ENCODE measurements at regions not wholly inside any gene's neighbourhood (a gene's known extent, or its start where the extent isn't known, plus 50 kb on each side); places are given as distances from the start of the nearest gene placed in this dataset.

GRCh38 chr15:69737916-69738315, 285.3 kb downstream of the RPLP1 start:
- DNase-seq (ENCODE audit: low spot score) = no peak

- no peak for DNase-seq (ENCODE audit: low spot score)
Observed at GRCh38 chr15:69740684-69741083, 288.1 kb downstream of the RPLP1 start.

GRCh38 chr15:69742361-69742760, 289.7 kb downstream of the RPLP1 start:
- no peak for DNase-seq (ENCODE audit: low spot score)

GRCh38 chr15:69743091-69743490, 290.5 kb downstream of the RPLP1 start:
- no peak for DNase-seq (ENCODE audit: low spot score)

DNA sequence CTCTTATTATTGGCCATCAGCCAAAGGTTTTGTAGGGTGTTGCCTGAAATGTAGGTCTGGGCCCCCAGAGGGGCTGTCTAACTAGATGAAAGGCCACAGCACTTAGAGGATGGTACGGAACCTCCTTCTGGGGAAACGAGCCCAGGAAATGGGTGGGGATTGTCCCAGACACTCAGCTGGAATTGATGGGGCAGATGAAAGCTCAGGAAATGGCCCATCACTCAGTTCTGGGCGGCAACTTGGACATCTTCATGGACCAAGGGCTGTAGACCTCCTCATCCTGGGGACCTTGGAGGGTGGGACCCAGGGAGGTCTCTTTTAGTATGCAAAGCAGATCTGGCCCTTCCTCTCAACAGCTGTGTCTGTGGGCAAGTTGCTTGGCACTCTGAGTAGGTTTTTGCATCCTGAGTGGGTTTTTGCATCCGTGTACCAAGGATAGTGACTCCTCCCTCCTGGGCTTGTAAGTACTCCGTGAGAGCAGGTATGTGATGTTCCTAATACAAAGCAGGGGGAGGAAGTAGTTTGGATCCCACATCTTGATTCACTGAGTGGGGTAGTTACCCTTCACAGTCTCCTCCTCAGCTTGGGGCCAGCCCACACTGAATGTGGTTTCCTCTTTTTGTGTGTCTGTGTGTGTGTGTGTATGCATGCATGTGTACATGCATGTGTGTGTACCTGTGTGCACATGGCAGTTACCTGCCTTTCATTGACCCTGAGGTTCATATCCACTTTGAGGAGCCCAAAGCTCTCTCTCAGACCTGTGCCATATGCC, 292.0 kb downstream of the RPLP1 start:
- DNase-seq (ENCODE audit: low spot score) = no peak

- no peak for DNase-seq (ENCODE audit: low spot score)
Observed at GRCh38 chr15:69747193-69747592, 294.6 kb downstream of the RPLP1 start.

GRCh38 chr15:69748131-69748530, 295.5 kb downstream of the RPLP1 start:
- no peak for DNase-seq (ENCODE audit: low spot score)

- DNase-seq (ENCODE audit: low spot score) = no peak
Observed at GRCh38 chr15:69748576-69749185, 296.1 kb downstream of the RPLP1 start.

DNA sequence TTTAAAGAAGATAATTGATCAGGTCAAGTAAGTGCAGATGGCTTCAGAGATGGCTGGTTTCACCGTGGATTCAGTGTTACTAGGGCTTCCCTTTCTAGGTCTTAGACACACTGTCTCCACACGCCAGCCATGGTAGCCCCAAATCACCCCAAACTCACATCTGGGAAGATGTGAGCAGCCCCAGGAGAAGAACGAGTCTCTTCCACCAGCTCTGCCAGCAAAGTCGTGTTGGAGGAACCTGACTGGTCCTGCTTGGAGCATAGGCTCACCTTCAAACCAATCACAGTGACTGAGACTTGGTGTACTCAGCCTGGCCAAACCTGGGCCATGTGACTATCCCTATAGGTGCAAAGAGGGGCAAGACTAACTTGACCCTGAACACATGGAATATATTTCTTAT, 296.7 kb downstream of the RPLP1 start:
- no peak for DNase-seq (ENCODE audit: low spot score)

DNA sequence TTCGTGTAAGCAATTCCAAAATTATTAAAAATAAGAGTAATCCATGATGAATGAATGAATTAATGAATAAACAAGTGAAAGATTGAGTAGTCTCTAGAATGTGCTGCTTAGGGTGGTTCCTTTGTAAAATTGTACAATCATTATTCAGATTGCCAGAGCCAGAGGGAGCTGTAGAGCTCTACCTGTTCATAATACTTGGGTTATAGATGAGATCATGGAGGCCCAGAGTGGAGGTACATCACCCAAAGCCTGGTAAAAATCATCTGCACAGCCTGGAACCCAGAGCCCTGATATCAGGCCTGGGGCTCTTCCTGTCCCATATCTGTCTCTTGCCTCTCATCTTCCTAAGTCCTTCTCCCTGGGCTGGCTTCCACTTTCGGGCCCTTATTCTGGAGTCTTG, 297.2 kb downstream of the RPLP1 start:
- no peak for DNase-seq (ENCODE audit: low spot score)

DNA sequence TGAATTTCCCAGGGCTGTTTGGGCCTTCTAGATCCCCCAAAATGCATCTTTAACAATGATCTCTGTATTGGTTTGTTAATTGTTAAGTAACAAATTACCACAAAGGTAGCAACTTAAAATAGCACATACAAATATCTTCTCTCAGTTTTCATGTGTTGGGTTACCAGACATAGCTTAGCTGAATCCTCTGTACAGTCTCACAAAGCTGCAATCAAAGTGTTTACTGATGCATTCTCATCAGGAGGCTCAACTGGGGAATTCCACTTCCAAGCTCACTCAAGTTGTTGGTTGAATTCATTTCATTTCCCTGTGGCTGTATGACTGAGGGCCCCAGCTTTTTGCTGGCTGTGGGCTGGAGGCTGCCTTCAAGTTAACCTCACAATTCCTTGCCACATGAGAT, 297.6 kb downstream of the RPLP1 start:
- DNase-seq (ENCODE audit: low spot score) = no peak

DNA sequence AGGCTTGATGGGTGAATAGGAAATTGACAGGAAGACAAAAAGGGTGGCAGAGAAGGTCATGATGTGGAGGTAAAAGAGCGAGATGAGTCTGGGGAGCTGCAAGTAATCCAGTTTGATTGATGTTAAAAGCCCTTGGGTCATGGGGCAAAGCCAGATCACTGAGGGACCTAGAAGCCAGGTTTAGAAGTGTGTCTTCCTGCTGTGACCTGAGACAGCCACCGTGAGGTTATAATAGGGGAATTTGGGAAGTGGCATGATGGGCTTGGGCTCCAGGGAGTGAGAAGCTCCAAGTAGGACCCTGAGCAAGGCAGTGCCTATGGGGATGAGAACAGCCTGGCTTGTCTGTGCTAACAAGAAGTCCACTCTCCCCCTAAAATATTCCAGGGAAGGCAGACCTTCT, 298.5 kb downstream of the RPLP1 start:
- no peak for DNase-seq (ENCODE audit: low spot score)

DNA sequence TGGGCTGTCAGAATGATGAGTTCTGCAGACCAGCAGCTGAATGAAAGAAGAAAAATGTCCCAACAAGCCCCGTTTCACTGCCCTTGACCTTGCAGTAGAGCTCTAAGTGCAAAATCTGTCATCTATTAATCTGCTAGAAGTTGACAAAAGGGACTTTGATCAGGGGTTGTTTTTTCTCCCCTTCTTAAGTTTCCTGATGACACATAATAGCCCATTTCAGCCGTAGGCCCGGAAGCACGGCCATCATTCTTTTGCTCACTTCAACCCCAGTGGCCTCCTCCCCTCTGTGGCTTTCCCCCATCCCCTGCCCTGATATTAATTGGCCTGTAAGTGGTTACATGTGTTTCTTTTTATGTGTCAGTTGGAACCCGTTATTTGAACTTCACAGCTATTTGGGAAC, 298.9 kb downstream of the RPLP1 start:
- no peak for DNase-seq (ENCODE audit: low spot score)

DNA sequence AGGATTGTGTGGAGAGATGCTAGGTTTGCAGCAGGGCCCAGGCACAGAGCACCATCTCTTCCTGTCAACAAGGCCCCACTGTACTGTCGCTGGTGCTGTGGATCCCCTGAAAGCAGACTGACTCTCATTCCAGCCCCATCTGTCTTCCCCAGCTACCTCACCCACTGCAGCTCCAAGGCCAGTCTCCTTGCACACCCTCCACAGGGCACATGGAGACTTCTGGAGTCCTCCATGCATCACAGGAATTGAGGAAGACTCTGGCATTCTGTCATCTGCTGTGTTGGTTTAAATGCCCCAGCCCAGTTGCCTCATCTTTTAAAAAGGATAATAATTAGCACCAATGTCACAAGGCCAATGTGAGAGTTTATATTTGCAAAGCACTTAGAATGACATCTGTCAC, 301.2 kb downstream of the RPLP1 start:
- DNase-seq (ENCODE audit: low spot score) = no peak

DNA sequence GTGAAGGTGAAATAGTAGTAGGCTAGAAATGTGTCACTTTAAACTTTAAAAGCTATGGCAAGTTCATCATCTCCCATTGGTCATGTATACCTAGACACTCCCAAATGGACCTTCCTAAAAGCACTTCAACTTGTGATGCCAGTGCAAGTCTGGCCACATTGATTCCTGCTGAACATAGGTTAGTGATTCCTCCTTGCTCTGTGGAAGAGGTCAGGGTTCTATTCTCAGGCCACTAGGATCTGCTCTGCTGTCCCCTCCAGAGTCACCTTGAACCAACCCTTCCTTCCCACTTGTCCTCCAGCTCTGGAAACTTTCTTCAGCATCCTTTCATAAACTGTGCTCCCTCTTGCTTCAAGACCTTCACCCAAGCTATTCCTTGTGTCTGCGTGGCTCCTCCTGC, 301.7 kb downstream of the RPLP1 start:
- DNase-seq (ENCODE audit: low spot score) = no peak

DNA sequence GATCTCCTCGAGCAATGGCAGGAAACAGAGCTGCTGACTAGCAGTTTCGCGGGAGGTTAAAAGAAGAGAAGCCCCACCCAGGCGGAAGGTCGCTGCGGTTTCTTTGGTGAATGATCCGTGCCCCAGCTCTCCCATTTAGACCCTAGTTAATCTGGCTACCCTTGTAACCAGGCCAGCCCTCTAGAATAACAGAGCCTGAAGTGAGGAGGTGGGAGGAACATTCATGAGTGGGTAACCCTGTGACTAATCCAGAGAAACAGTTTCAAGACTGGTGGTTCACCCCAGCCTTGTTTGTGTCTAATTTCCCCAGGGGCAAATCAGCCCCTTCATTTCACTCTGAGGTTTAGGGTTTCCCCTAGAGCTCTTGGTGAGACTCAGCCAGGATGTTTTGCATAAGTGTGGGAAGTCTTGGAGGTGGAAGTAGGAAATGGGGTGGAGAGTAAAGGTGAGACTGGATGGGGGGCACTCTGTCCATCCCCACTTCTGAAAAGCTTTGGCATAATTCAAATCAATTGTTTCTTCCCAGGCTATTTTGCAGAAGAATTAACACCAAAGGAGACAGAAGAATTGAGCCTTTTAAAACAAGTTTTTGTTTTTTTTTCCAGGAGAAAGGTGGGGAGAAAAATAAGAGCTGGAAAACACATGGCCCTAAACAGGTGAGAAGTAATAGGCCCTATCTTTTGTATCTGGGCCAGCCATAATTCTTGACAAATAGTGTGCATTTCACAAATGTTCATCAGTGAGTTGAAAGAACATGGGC, 303.1 kb downstream of the RPLP1 start:
- DNase-seq (ENCODE audit: low spot score) = no peak

- no peak for DNase-seq (ENCODE audit: low spot score)
Observed at GRCh38 chr15:69756440-69756839, 303.8 kb downstream of the RPLP1 start.

GRCh38 chr15:69757186-69757585, 304.6 kb downstream of the RPLP1 start:
- no peak for DNase-seq (ENCODE audit: low spot score)

DNA sequence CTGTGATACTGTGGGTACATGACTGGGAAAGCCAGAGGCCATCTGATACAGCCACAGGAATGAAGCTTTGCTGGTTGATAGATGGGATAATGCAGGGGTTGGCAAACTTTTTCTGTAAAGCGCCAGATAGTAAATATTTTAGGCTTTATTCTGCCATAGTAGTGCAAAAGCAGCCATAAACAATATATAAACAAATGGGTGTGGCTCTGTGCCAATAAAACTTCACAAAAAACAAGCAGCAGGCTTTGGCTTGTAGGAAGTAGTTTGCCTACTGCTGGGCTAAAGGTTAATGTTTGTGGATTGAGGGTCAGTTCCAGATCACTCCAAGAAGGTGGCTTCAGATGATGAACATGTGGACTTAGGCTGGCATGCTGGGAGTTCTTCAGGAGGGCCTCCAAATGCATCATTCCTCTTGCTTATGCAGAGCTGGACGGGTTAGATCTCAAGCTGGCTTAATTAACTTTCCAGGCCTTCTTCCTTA, 305.7 kb downstream of the RPLP1 start:
- no peak for DNase-seq (ENCODE audit: low spot score)

GRCh38 chr15:69758810-69759790, 306.5 kb downstream of the RPLP1 start:
- DNase-seq (ENCODE audit: low spot score) = peak; percentile 20

DNA sequence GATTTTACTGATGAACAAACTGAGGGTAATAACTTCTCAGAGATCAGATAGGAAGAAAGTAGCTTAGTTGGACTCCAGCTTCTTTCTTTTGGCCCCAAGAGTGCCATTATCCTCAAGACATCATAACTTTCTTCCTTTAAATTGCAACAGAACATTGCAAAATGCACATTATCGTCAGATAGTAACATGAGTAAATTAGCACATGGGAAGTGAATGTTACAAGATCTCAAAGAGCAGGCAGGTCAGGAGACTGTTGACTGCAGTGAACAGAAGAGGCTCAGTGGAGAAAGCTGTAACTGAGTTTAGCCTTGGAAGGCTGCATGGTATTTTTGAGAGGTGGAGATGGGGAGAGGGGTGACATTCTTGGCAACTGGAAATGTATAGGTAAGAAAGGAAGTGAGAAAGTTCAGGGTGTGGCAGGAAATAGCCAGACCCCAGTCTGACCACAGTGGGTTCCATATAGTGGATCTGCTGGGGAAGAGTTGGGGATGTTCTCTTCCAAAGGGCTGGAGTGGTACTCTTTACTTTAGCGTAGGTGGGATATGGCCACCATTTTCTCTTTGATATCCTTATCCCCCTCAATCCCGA, 307.7 kb downstream of the RPLP1 start:
- no peak for DNase-seq (ENCODE audit: low spot score)

Data from globus pallidus (tissue), 1 donor.